GM18508 (cell line): ENCODE measurements at regions not wholly inside any gene's neighbourhood (a gene's known extent, or its start where the extent isn't known, plus 50 kb on each side); places are given as distances from the start of the nearest gene placed in this dataset.
"Not testable (repeated sequence)": the region's sequence is repeated elsewhere in the genome, so short reads cannot be mapped to it uniquely, and the experiment has no call there.

Experiments
- ATAC-seq: cut with Tn5 transposase; IDR thresholded peaks from one replicate; pipeline ENCODE4 v1.9.1; 2021; ENCODE audit warnings: moderate number of reproducible peaks; ENCODE audit not compliant: insufficient read depth, unreplicated experiment

- ATAC-seq: no peak
Measured at GRCh38 chr1:178572604-178573003, 59.7 kb downstream of the TEX35 start.

DNA sequence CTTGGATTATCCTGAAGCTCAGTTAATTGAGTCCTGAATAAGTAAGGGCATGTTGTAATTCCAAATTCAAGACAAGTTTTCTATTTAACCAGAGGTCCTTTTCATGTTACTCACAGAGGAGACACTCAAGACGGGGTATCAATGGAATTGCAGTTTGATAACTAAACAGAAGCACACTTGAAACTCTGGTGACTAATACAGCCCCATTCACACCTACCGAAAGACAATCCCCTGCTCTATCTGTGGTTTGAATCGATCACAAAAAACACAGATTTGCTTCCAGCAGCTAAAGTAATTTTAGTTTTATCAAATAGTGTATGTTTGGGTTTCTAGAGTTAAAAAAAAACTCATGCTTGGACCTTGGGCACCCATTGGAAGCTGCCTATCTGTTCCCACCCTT lies 60.4 kb downstream of the TEX35 start:
- ATAC-seq: peak; percentile 65

GRCh38 chr1:178574345-178574744 lies 61.4 kb downstream of the TEX35 start:
- no peak for ATAC-seq

GRCh38 chr1:178575611-178576361 lies 62.9 kb downstream of the TEX35 start:
- no peak for ATAC-seq

GRCh38 chr1:178576841-178577240 lies 63.9 kb downstream of the TEX35 start:
- ATAC-seq: no peak

- ATAC-seq: no peak
Measured at GRCh38 chr1:178577882-178578281, 65.0 kb downstream of the TEX35 start.

DNA sequence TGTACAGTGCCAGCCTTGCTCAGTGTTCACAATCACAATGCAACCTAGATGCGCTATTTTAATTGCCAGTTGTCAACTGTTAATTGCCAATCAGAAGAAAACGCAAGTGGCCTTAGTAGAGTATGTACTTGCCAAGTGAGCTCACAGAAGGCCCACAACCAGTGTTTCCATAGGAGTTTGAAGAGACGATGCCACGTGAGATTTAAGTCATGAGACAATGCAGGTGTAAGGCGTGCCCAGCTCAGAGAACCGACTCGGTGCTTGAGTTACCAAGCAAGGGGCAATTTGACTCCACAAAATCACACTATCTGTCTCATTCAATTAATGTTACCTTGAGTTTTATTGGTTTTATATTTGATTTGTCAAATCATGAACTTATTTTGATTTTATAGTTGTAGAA lies 65.6 kb downstream of the TEX35 start:
- no peak for ATAC-seq

- ATAC-seq: no peak
Measured at GRCh38 chr1:178579095-178579494, 66.2 kb downstream of the TEX35 start.

GRCh38 chr1:178579562-178579961 lies 66.7 kb downstream of the TEX35 start:
- ATAC-seq: no peak

DNA sequence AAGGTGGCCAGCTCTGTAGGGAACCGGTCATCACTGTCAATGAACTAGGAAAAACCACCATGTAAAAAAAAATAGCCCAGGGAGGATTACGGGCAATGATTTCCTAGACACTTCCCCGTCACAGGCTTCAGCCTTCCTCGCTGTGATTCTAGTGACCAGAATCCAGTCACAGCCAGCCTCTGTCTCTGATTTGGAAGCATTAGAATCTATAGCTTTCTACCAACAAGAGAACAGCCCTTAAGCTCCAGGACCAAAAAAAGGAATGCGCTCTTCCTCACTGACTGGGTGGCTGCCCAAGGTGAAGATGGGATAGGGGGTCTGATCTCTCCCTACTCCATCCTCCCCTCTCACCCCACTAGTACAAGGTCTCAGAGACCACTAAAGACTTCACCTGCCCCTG lies 67.2 kb downstream of the TEX35 start:
- no peak for ATAC-seq

DNA sequence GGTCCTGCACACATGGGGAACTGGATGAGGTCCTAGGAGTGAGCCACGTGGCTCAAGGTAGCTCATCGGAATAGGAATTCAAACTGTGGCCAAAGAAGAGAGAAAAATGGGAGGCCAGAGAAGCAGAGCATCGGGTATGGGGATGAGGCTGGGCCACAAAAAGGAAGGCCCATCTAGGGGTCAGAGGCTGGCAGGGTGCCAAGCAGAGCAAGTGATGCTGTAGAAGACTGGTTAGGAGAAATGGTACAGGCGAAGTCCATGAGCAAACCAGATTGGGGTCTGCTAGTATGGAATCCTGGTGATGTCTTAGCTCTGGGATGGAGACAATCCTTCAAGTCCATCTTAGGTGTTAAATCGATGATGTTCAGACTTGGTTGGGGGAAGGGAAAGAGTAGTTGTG lies 68.0 kb downstream of the TEX35 start:
- no peak for ATAC-seq

DNA sequence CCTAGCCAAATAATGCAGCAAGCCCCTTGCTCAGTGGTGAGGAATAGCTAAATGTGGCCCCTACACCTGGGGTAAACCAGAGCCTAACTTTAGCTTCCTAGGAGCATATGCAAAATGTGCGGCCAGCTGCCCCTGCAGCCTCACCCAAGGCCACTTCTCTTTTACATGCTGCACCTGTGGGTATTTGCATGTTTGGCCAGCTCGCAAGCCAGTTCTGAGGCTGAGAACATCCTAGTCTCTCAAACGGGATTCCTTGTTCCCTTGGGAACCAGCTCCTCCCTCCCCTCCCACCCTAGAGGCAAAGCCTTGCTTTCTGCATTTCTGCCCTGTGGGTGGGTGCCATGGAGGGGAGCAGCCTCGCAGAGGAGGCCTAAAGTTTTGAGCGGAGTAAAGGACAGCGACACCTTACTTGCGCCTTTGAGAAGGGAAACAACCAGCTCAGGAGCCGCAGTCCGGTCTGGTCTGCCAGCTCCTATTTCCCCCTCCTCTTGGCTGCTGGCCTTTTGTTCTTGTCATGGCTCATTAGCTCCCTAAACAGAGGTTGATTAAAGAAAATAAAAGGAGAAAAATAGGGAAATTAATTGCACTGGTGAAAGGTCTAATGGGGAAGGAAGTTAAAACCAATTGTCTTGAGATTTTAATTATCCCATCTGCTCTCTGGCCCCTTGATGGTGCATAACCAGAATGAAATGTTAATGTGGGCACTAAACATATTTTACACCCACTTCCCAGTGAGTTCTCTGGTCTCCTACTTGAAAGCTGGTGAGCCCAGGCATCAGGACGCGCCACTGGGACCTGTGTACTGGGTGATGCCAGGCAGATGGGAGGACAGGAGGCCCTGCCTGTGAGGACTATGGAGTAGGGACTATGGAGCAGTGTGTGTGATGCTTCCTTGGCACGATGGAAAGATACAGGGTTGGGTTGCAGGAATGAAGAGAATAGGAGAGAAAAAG lies 68.7 kb downstream of the TEX35 start:
- peak; percentile 68 for ATAC-seq

GRCh38 chr1:178587096-178587495 lies 74.2 kb downstream of the TEX35 start:
- ATAC-seq: no peak

GRCh38 chr1:178587975-178588374 lies 75.1 kb downstream of the TEX35 start:
- no peak for ATAC-seq

DNA sequence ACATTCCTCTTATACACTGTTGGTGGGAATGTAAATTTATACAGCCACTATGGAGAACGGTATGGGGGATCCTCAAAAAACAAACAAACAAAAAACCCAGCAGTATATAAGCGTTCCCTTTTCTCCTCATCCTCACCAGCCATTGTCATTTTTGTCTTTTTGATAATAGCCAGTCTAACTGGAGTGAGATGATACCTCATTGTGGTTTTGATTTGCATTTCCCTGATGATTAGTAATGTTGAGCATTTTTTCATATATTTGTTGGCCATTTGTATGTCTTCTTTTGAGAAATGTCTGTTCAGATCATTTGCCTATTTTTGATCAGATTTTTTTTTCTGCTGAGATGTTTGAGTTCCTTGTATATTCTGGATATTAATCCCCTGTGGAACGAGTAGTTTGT lies 76.1 kb downstream of the TEX35 start:
- ATAC-seq: not testable (repeated sequence)

DNA sequence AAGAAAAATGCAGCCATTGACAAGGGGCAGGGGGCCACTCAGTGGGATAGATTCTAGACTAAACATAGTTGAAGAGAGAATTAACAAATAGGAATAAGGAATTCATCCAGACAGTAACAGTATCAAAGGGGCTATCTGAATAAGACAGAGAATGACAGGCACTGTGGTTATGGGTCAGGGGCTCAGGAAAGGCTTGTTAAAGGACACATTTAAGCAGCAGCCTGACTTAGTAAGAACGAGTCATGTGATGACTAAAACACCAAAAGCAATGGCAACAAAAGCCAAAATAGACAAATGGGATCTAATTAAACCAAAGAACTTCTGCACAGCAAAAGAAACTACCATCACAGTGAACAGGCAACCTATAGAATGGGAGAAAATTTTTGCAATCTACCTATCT lies 78.9 kb downstream of the TEX35 start:
- not testable (repeated sequence) for ATAC-seq

GRCh38 chr1:178593515-178593914 lies 80.6 kb downstream of the TEX35 start:
- no peak for ATAC-seq

GRCh38 chr1:178594133-178594532 lies 81.2 kb downstream of the TEX35 start:
- no peak for ATAC-seq

DNA sequence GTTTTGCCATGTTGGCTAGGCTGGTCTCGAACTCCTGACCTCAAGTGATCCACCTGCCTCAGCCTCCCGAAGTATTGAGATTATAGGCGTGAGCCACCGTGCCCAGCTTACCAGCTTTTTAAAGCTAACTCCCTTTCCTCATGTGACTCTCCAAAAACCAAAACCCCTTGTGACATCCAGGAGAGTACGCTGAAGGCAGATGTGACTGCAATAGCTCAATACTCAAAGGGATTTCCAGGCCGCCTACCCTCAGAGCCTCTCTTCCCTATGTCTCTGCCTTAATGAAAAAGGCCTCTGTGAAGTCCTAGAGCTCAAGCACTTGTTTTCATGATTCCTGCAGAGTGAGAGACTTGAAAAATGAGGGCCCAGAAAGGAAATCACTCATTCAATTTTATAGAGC lies 82.6 kb downstream of the TEX35 start:
- no peak for ATAC-seq

DNA sequence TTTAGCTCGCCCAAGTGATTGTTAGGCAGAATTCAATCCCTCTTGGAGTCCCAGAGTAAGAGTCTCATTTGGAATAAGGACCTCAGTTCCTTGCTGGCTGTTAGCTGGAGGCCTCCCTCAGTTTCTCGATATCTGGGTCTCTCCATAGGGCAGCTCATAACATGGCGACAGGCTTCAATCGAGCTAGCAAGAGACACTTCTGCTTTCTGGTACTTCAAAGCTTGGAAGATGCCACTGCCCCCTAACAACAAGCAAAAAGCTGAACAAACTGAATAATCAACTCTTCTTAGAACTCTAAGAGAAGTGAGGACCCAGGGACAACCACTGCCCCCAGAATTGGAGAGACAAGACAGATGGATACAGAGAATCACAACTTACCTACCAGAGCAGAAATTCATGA lies 86.2 kb downstream of the TEX35 start:
- no peak for ATAC-seq

DNA sequence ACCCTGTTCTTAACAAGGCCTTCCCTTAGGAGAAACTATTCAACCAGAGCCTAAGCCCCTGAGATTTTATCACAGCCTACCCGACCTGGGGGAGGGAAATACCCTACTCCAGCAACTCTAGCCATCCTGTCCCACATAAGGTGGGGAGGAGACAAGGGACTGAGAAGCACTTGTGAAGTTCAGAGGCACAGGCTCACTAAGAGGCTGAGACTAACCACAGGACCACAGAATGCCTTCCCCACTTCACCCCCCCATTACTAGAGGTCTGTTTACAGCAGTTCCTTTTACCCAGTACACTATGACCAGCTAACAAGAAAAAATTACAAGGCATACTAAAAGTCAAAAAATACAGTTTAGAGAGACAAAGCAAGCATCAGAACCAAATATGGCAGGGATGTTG lies 86.8 kb downstream of the TEX35 start:
- ATAC-seq: peak; percentile 53
